Tibial nerve (tissue), 3 donors: ENCODE measurements at regions not wholly inside any gene's neighbourhood (a gene's known extent, or its start where the extent isn't known, plus 50 kb on each side); places are given as distances from the start of the nearest gene placed in this dataset.

Experiments used
- EP300 ChIP-seq, 2 donors: sonication (generic); formaldehyde crosslinking; IDR thresholded peaks; one replicate each; pipeline ENCODE4 v1.6.1; 2017; ENCODE audit warnings: antibody characterized with exemption in 2 of 2, mild to moderate bottlenecking in 1 of 2
- POLR2A ChIP-seq, 2 donors: fragments of 450-650 bp; IDR thresholded peaks; one replicate each; pipeline ENCODE4 v1.6.1; 2017; ENCODE audit warnings: antibody characterized with exemption in 2 of 2, mild to moderate bottlenecking in 2 of 2, moderate library complexity in 2 of 2

DNA sequence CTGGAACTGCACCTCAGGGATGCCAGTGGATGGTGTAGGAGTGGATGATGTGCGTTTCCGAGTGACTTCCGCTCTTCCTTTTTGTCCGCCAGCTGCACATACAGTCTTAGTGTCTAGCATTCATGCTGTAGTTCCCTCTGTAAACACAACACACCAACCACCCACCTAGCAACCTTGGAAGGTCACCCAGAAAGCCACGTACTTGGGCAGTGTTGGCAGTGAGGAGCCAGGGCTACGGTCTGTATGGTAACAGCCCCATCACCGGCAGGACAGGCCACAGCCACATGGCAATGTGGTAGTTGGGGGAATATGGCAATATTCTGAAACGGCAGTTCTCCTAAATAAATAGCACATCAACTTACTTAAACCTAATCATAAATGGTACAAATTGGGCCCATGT, 613.5 kb upstream of the MGMT start:
- TF ChIP-seq EP300 (IDR thresholded peaks at IDR 0.05) = no peak
- TF ChIP-seq POLR2A (IDR thresholded peaks at IDR 0.05) = no peak
